ENCODE measurements at regions not wholly inside any gene's neighbourhood (a gene's known extent, or its start where the extent isn't known, plus 50 kb on each side); places are given as distances from the start of the nearest gene placed in this dataset.
A peak's percentile ranks its signal among the peaks of the same experiment; 100 is the strongest.

- no peak for TF ChIP-seq CTCF (IDR thresholded peaks at IDR 0.05; ENCODE audit: low read depth, low read length)
- DNase-seq: no peak
- Histone ChIP-seq H3K27me3 (no peaks in the 10 kb centered on the region), H3K9me3 (no peaks in the 10 kb centered on the region), H3K36me3 (no peaks in the 10 kb centered on the region), H3K4me1 (no peaks in the 10 kb centered on the region; the same call in 1 of the 2 replicates), H3K4me3 (ENCODE audit: low read depth, low read length) (no peak overlapping the region)
These were observed 248.8 kb downstream of the NSUN3 start for GRCh38 chr3:94311651-94312050.

GRCh38 chr3:94314218-94314883, 251.5 kb downstream of the NSUN3 start:
- no peaks in the 10 kb centered on the region for H3K36me3 ChIP-seq
- H3K9me3 ChIP-seq: no peaks in the 10 kb centered on the region
- no peaks in the 10 kb centered on the region for H3K27me3 ChIP-seq
- TF ChIP-seq CTCF (IDR thresholded peaks at IDR 0.05; ENCODE audit: low read depth, low read length): no peak
- no peaks in the 10 kb centered on the region; the same call in 1 of the 2 replicates for H3K4me1 ChIP-seq
- DNase-seq: no peak
- no peak overlapping the region for H3K4me3 ChIP-seq (ENCODE audit: low read depth, low read length)

GRCh38 chr3:94317017-94317416, 254.2 kb downstream of the NSUN3 start:
- Histone ChIP-seq H3K9me3 (no peaks in the 10 kb centered on the region), H3K36me3 (no peaks in the 10 kb centered on the region), H3K4me3 (ENCODE audit: low read depth, low read length) (no peak overlapping the region), H3K27me3 (no peaks in the 10 kb centered on the region), H3K4me1 (no peaks in the 10 kb centered on the region)
- no peak for DNase-seq
- no peak for TF ChIP-seq CTCF (IDR thresholded peaks at IDR 0.05; ENCODE audit: low read depth, low read length)

GRCh38 chr3:94323596-94323995, 260.7 kb downstream of the NSUN3 start:
- no peak for TF ChIP-seq CTCF (IDR thresholded peaks at IDR 0.05; ENCODE audit: low read depth, low read length)
- H3K9me3 ChIP-seq: no peaks in the 10 kb centered on the region
- H3K27me3 ChIP-seq: no peaks in the 10 kb centered on the region
- H3K4me3 ChIP-seq (ENCODE audit: low read depth, low read length): no peak overlapping the region
- H3K4me1 ChIP-seq: no peaks in the 10 kb centered on the region
- H3K36me3 ChIP-seq: no peaks in the 10 kb centered on the region
- DNase-seq: no peak

GRCh38 chr3:94331831-94332230, 269.0 kb downstream of the NSUN3 start:
- Histone ChIP-seq H3K9me3 (no peaks in the 10 kb centered on the region), H3K27me3 (no peaks in the 10 kb centered on the region), H3K4me3 (ENCODE audit: low read depth, low read length) (no peak overlapping the region), H3K4me1 (no peaks in the 10 kb centered on the region), H3K36me3 (no peaks in the 10 kb centered on the region)
- TF ChIP-seq CTCF (IDR thresholded peaks at IDR 0.05; ENCODE audit: low read depth, low read length): no peak
- no peak for DNase-seq

- Histone ChIP-seq H3K27me3 (no peaks in the 10 kb centered on the region), H3K4me3 (ENCODE audit: low read depth, low read length) (no peak overlapping the region), H3K9me3 (no peaks in the 10 kb centered on the region), H3K36me3 (no peaks in the 10 kb centered on the region), H3K4me1 (no peaks in the 10 kb centered on the region)
- no peak for DNase-seq
- peak; percentile 75 for TF ChIP-seq CTCF (IDR thresholded peaks at IDR 0.05; ENCODE audit: low read depth, low read length)
These were observed 273.3 kb downstream of the NSUN3 start for GRCh38 chr3:94336046-94336753.
